SK-N-SH (cell line): ENCODE measurements at regions not wholly inside any gene's neighbourhood (a gene's known extent, or its start where the extent isn't known, plus 50 kb on each side); places are given as distances from the start of the nearest gene placed in this dataset.

Experiments used
- CTCF ChIA-PET: fragments of 300-600, 350-600 bp; formaldehyde crosslinking; extraction: SDS; loops from one replicate; lab custom pipeline; 2021; lab: Yijun Ruan, JAX
- POLR2A ChIA-PET: fragments of 350-600 bp; sonication (Branson Sonifier 250); formaldehyde crosslinking; extraction: SDS; loops from one replicate; lab custom pipeline; 2020; ENCODE audit warnings: antibody characterized with exemption, inconsistent platforms; lab: Yijun Ruan, JAX
- DNase-seq: peaks from one replicate; pipeline ENCODE4 v3.0.0; 2012
- H2AFZ ChIP-seq: fragments of 200-600 bp; sonication (generic); 2 replicates; pipeline ENCODE4 v1.8.1; 2016; ENCODE audit warnings: antibody characterized with exemption, mild to moderate bottlenecking, low read depth
- H3F3A ChIP-seq: fragments of 200-600 bp; sonication (generic); replicated peaks from 2 replicates; pipeline ENCODE3; 2016; ENCODE audit warnings: antibody characterized with exemption, mild to moderate bottlenecking; ENCODE audit not compliant: insufficient read depth
- H3K27ac ChIP-seq, 2 experiments: fragments of 200-500 bp in 1 of 2; fragments of 200-600 bp in 1 of 2; sonication (Bioruptor generic) in 1 of 2; sonication (generic), shearing (Covaris generic) in 1 of 2; 2 replicates each; pipeline versions ENCODE4 v1.5.1 to v1.6.1; 2014 to 2016; ENCODE audit warnings: low read depth in 2 of 2, inconsistent platforms in 1 of 2, low read length in 1 of 2, mild to moderate bottlenecking in 1 of 2, mixed read lengths in 1 of 2
- H3K27me3 ChIP-seq: fragments of 200-600 bp; sonication (generic), shearing (Covaris generic); 2 replicates; pipeline ENCODE4 v1.6.1; 2016; ENCODE audit warnings: mixed run types; ENCODE audit not compliant: insufficient read depth
- H3K36me3 ChIP-seq, 2 experiments: fragments of 200-500 bp in 1 of 2; fragments of 200-600 bp in 1 of 2; sonication (Bioruptor generic) in 1 of 2; sonication (generic) in 1 of 2; replicated peaks in 1 of 2; 2 replicates each; pipeline versions ENCODE3 to v1.5.1; 2014 to 2016; ENCODE audit warnings: low read length in 1 of 2, mild to moderate bottlenecking in 1 of 2; ENCODE audit not compliant: insufficient read depth in 2 of 2, control insufficient read depth in 1 of 2
- H3K4me1 ChIP-seq, 2 experiments: fragments of 200-500 bp in 1 of 2; fragments of 200-600 bp in 1 of 2; sonication (Bioruptor generic) in 1 of 2; sonication (generic), shearing (Covaris generic) in 1 of 2; 2 replicates each; pipeline versions ENCODE4 v1.5.1 to v1.6.1; 2014 to 2016; ENCODE audit warnings: low read depth in 1 of 2, low read length in 1 of 2, mixed run types in 1 of 2; ENCODE audit not compliant: insufficient read depth in 2 of 2, control insufficient read depth in 1 of 2
- H3K4me2 ChIP-seq: fragments of 200-600 bp; sonication (generic), shearing (Covaris generic); 2 replicates; pipeline ENCODE4 v1.6.1; 2017; ENCODE audit warnings: mixed run types
- H3K4me3 ChIP-seq, 2 experiments: fragments of 200-500 bp in 1 of 2; fragments of 200-600 bp in 1 of 2; sonication (Bioruptor generic) in 1 of 2; sonication (generic), shearing (Covaris generic) in 1 of 2; 2 replicates each; pipeline versions ENCODE4 v1.5.1 to v1.8.1; 2014 to 2016; ENCODE audit warnings: low read depth in 2 of 2, inconsistent platforms in 1 of 2, low read length in 1 of 2, mild to moderate bottlenecking in 1 of 2, mixed read lengths in 1 of 2, moderate library complexity in 1 of 2
- H3K79me2 ChIP-seq: fragments of 200-600 bp; sonication (generic); 2 replicates; pipeline ENCODE4 v1.8.1; 2017; ENCODE audit warnings: mild to moderate bottlenecking; ENCODE audit not compliant: insufficient read depth
- H3K9ac ChIP-seq: fragments of 200-600 bp; sonication (generic); 2 replicates; pipeline ENCODE4 v1.6.1; 2017; ENCODE audit warnings: mixed run types
- H3K9me2 ChIP-seq: fragments of 200-600 bp; sonication (generic); 2 replicates; pipeline ENCODE4 v1.6.1; 2017; ENCODE audit warnings: mixed run types
- H3K9me3 ChIP-seq: fragments of 200-600 bp; sonication (generic); 2 replicates; pipeline ENCODE4 v1.6.1; 2017; ENCODE audit warnings: mixed run types, mild to moderate bottlenecking, moderate library complexity
- H4K20me1 ChIP-seq: fragments of 200-600 bp; sonication (generic); 2 replicates; pipeline ENCODE4 v1.6.1; 2017; ENCODE audit warnings: mild to moderate bottlenecking, mixed run types; ENCODE audit not compliant: insufficient read depth
- CHD2 ChIP-seq: fragments of 150-350 bp; IDR thresholded peaks from 2 replicates; pipeline ENCODE4 v1.6.1; 2018; ENCODE audit warnings: low read length; ENCODE audit not compliant: partially characterized antibody
- ELF1 ChIP-seq: IDR thresholded peaks from 2 replicates; pipeline ENCODE4 v1.4.0; 2012
- EZH2phosphoT487 ChIP-seq: fragments of 200-600 bp; sonication (generic); IDR thresholded peaks from 2 replicates; pipeline ENCODE4 v1.6.1; 2017; ENCODE audit warnings: low read depth, mixed run types, mild to moderate bottlenecking, antibody characterized with exemption, moderate library complexity, borderline replicate concordance
- FOSL2 ChIP-seq: IDR thresholded peaks from 2 replicates; pipeline ENCODE4 v1.4.0; 2012; ENCODE audit warnings: low read depth, mild to moderate bottlenecking, moderate library complexity, borderline replicate concordance
- MEF2A ChIP-seq: IDR thresholded peaks from 2 replicates; pipeline ENCODE4 v1.4.0; 2012; ENCODE audit warnings: low read depth, borderline replicate concordance
- MXI1 ChIP-seq: IDR thresholded peaks from 2 replicates; pipeline ENCODE4 v1.6.1; 2012; ENCODE audit warnings: mild to moderate bottlenecking, low read depth, low read length, improper control_type of control experiment
- NRF1 ChIP-seq: IDR thresholded peaks from 2 replicates; pipeline ENCODE4 v1.6.1; 2012; ENCODE audit warnings: low read depth, mild to moderate bottlenecking, low read length
- POLR2AphosphoS5 ChIP-seq: IDR thresholded peaks from 2 replicates; pipeline ENCODE4 v1.6.1; 2012; ENCODE audit warnings: low read depth, low read length
- RAD21 ChIP-seq: IDR thresholded peaks from 2 replicates; pipeline ENCODE4 v1.6.1; 2012; ENCODE audit warnings: mild to moderate bottlenecking, low read length
- RCOR1 ChIP-seq: fragments of 150-350 bp; IDR thresholded peaks from 2 replicates; pipeline ENCODE4 v1.6.1; 2017; ENCODE audit warnings: antibody characterized with exemption, low read length
- RXRA ChIP-seq: IDR thresholded peaks from 2 replicates; pipeline ENCODE4 v1.4.0; 2012; ENCODE audit warnings: low read depth, mild to moderate bottlenecking, borderline replicate concordance
- SIN3A ChIP-seq: IDR thresholded peaks from 2 replicates; pipeline ENCODE4 v1.6.1; 2012; ENCODE audit warnings: low read depth, mild to moderate bottlenecking, low read length, moderate library complexity, borderline replicate concordance
- SMC3 ChIP-seq: IDR thresholded peaks from 2 replicates; pipeline ENCODE4 v1.6.1; 2012; ENCODE audit warnings: low read depth, low read length, improper control_type of control experiment
- YY1 ChIP-seq: IDR thresholded peaks from 2 replicates; pipeline ENCODE4 v1.4.0; 2012; ENCODE audit warnings: low read depth, mild to moderate bottlenecking
- WGBS: methylation state at CpG from one replicate; pipeline ENCODE4 v1.1.6; 2017; ENCODE audit warnings: low lambda C conversion rate; 5-methylcytosine and 5-hydroxymethylcytosine counted together
- TF ChIP-seq, protein P1 (sequence below): IDR thresholded peaks from 2 replicates; pipeline ENCODE4 v1.6.1; 2012; ENCODE audit warnings: mild to moderate bottlenecking, low read depth, low read length, moderate library complexity
- TF ChIP-seq, protein P2 (sequence below): fragments of 150-350 bp; IDR thresholded peaks from 2 replicates; pipeline ENCODE4 v1.6.1; 2016; ENCODE audit warnings: mild to moderate bottlenecking, low read depth, low read length
- TF ChIP-seq, protein P3 (sequence below): IDR thresholded peaks from 2 replicates; pipeline ENCODE4 v1.4.0; 2012; ENCODE audit warnings: low read depth, borderline replicate concordance
- TF ChIP-seq, protein P4 (sequence below): fragments of 150-350 bp; IDR thresholded peaks from 2 replicates; pipeline ENCODE4 v1.6.1; 2017; ENCODE audit warnings: antibody characterized with exemption, low read length, low read depth, borderline replicate concordance
- TF ChIP-seq, protein P5 (sequence below): IDR thresholded peaks from 2 replicates; pipeline ENCODE4; 2012

DNA sequence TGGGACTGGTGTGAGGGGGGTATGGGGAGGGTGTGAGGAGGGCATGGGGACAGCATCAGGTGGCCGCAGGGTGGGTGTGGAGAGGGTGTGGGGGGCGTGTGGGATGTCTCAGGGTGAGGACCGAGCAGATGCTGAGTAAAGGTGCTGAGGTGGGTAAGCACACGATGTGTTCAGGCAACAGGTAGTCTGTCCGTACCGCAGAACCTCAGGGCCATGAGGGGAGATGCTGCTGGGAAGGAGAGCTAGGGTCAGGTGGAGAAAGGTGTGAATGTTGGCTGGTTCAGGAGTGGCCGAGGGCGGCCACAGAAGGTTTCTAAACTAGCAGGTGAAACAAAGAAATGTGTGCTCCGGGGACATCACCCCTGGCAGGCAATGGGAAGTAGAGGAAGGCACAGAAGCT is 80.0 kb upstream of the CDH5 start:
- POLR2A ChIA-PET, result no interaction called here
- Histone ChIP-seq H4K20me1 (no peaks in the 10 kb centered on the region), H2AFZ (no peak overlapping the region), H3K4me1 (no peaks in the 10 kb centered on the region), H3K9ac (no peak overlapping the region), H3K4me2 (no peak overlapping the region), H3K36me3 (no peaks in the 10 kb centered on the region), H3K27ac (no peak overlapping the region), H3K4me3 (no peak overlapping the region), H3K79me2 (no peaks in the 10 kb centered on the region), H3K9me2 (no peaks in the 10 kb centered on the region), H3K9me3 (no peaks in the 10 kb centered on the region), H3F3A (no peaks in the 10 kb centered on the region), H3K27me3 (no peaks in the 10 kb centered on the region; the same call in 1 of the 2 replicates)
- TF ChIP-seq SIN3A (no peak), ELF1 (no peak), RXRA (no peak), FOSL2 (no peak), MEF2A (no peak), RAD21 (no peak), RCOR1 (no peak), YY1 (no peak), MXI1 (no peak), CHD2 (no peak), SMC3 (no peak), EZH2phosphoT487 (no peak), POLR2AphosphoS5 (no peak), NRF1 (no peak)
- TF ChIP-seq, protein P1, sequence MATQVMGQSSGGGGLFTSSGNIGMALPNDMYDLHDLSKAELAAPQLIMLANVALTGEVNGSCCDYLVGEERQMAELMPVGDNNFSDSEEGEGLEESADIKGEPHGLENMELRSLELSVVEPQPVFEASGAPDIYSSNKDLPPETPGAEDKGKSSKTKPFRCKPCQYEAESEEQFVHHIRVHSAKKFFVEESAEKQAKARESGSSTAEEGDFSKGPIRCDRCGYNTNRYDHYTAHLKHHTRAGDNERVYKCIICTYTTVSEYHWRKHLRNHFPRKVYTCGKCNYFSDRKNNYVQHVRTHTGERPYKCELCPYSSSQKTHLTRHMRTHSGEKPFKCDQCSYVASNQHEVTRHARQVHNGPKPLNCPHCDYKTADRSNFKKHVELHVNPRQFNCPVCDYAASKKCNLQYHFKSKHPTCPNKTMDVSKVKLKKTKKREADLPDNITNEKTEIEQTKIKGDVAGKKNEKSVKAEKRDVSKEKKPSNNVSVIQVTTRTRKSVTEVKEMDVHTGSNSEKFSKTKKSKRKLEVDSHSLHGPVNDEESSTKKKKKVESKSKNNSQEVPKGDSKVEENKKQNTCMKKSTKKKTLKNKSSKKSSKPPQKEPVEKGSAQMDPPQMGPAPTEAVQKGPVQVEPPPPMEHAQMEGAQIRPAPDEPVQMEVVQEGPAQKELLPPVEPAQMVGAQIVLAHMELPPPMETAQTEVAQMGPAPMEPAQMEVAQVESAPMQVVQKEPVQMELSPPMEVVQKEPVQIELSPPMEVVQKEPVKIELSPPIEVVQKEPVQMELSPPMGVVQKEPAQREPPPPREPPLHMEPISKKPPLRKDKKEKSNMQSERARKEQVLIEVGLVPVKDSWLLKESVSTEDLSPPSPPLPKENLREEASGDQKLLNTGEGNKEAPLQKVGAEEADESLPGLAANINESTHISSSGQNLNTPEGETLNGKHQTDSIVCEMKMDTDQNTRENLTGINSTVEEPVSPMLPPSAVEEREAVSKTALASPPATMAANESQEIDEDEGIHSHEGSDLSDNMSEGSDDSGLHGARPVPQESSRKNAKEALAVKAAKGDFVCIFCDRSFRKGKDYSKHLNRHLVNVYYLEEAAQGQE, result no peak
- TF ChIP-seq, protein P2, sequence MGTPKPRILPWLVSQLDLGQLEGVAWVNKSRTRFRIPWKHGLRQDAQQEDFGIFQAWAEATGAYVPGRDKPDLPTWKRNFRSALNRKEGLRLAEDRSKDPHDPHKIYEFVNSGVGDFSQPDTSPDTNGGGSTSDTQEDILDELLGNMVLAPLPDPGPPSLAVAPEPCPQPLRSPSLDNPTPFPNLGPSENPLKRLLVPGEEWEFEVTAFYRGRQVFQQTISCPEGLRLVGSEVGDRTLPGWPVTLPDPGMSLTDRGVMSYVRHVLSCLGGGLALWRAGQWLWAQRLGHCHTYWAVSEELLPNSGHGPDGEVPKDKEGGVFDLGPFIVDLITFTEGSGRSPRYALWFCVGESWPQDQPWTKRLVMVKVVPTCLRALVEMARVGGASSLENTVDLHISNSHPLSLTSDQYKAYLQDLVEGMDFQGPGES, result no peak
- TF ChIP-seq, protein P3, sequence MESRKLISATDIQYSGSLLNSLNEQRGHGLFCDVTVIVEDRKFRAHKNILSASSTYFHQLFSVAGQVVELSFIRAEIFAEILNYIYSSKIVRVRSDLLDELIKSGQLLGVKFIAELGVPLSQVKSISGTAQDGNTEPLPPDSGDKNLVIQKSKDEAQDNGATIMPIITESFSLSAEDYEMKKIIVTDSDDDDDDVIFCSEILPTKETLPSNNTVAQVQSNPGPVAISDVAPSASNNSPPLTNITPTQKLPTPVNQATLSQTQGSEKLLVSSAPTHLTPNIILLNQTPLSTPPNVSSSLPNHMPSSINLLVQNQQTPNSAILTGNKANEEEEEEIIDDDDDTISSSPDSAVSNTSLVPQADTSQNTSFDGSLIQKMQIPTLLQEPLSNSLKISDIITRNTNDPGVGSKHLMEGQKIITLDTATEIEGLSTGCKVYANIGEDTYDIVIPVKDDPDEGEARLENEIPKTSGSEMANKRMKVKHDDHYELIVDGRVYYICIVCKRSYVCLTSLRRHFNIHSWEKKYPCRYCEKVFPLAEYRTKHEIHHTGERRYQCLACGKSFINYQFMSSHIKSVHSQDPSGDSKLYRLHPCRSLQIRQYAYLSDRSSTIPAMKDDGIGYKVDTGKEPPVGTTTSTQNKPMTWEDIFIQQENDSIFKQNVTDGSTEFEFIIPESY, result no peak
- TF ChIP-seq, protein P4, sequence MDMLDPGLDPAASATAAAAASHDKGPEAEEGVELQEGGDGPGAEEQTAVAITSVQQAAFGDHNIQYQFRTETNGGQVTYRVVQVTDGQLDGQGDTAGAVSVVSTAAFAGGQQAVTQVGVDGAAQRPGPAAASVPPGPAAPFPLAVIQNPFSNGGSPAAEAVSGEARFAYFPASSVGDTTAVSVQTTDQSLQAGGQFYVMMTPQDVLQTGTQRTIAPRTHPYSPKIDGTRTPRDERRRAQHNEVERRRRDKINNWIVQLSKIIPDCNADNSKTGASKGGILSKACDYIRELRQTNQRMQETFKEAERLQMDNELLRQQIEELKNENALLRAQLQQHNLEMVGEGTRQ, result no peak
- TF ChIP-seq, protein P5, sequence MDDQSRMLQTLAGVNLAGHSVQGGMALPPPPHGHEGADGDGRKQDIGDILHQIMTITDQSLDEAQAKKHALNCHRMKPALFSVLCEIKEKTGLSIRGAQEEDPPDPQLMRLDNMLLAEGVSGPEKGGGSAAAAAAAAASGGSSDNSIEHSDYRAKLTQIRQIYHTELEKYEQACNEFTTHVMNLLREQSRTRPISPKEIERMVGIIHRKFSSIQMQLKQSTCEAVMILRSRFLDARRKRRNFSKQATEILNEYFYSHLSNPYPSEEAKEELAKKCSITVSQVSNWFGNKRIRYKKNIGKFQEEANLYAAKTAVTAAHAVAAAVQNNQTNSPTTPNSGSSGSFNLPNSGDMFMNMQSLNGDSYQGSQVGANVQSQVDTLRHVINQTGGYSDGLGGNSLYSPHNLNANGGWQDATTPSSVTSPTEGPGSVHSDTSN, result no peak
- no peak for DNase-seq
- WGBS, result 45% methylated on average over 9 of the region's 9 CpGs
- CTCF ChIA-PET, result interaction anchor here (1.1 to 1.3 kb wide), 2 partner anchors 13 to 447 kb away, joined by 3 to 4 read pairs; no protein-coding TSS in a partner anchor
